GM19455 (cell line): ENCODE measurements at regions not wholly inside any gene's neighbourhood (a gene's known extent, or its start where the extent isn't known, plus 50 kb on each side); places are given as distances from the start of the nearest gene placed in this dataset.
"Not testable (repeated sequence)": the region's sequence is repeated elsewhere in the genome, so short reads cannot be mapped to it uniquely, and the experiment has no call there.

Source experiments
- ATAC-seq: cut with Tn5 transposase; IDR thresholded peaks from one replicate; pipeline ENCODE4 v1.9.1; 2021; ENCODE audit not compliant: unreplicated experiment

GRCh38 chr16:63769211-63769610, 1352.7 kb downstream of the CDH11 start:
- ATAC-seq = no peak

DNA sequence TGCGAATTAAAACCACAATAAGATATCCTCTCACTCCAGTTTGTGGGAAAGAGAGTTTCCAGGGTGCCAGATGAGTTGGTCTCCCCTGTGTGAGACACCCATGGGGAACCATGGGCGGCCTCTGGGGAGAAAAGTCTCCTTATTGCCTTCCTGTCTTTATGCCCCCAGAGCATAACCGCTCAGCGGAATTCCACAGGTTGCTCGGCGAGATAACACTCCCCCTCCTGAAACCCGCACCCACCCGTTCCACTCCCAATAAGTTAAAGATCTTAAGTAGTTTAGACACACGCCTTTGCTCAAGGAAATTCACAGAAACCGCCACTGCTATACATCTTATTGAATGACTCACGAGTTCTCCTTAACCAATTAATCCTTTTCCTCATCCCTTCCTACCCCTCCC, 1361.6 kb downstream of the CDH11 start:
- not testable (repeated sequence) for ATAC-seq

DNA sequence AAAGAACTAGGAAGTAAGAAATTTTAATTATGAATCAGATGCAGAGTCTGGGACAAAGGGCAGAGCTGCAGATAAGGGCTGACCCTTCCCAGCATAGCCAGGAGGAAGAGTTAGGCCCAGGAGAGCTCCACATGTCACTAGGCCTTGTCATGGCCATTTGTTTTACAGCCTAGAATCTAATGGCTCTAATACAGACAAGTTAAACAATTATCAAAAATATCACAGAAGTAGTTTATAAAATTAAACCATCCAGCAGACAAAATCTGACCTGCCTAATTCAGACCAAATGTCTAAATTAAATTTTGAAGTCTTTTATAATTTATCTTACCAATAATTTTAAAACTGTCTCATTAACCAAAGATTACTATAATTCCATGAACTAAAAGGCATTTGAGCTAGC, 1369.5 kb downstream of the CDH11 start:
- no peak for ATAC-seq

DNA sequence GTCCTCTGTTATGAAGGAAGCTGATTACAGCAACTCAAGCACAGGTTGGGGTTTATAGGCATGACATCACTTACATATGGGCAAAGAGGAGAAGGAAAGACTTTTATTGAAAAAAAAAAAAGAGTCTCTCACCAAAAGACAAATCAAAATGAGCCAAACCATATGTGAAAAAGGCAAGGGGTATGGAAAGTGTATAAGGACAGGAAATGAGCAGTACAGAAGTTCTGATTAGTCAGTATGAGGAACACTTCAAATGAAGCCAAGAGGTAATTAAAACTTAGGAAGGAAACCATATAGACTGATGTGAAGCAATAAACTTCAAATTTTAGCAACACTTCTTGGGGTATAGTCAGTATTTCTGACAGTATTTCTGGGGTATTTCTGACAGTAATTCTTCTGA, 1372.6 kb downstream of the CDH11 start:
- no peak for ATAC-seq

DNA sequence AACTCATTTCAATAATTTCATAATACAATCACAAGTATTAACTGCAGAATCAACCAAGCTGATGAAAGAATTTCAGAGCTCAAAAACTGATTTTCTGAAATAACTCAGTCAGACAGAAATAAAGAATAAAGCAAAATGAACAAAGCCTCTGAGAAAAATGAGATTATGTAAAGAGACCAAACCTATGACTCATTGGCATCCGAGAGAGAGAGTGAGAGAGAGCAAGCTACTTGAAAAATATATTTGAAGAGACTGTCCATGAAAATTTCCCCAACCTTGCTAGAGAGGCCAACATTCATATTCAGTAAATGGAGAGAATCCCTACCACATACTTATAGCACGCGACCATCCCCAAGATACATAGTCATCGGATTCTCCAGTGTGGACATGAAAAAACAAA, 1376.4 kb downstream of the CDH11 start:
- no peak for ATAC-seq

GRCh38 chr16:63744077-63744874, 1377.6 kb downstream of the CDH11 start:
- ATAC-seq = no peak

DNA sequence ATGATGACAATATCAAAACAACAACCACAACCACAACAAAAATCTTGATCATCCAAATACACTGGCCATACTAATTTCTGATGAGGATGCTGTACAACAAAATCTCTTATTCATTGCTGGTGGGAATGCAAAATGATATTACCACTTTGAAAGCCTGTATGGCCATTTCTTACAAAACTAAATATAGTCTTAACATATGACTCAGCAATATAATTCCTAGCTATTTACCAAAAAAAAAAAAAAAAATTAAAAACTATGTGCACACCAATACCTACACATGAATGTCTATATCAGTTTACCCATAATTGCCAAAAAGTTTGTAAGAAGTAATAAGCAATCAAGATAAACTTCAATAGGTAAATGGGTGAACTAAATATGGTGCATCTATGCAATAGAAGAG, 1379.7 kb downstream of the CDH11 start:
- ATAC-seq = no peak

DNA sequence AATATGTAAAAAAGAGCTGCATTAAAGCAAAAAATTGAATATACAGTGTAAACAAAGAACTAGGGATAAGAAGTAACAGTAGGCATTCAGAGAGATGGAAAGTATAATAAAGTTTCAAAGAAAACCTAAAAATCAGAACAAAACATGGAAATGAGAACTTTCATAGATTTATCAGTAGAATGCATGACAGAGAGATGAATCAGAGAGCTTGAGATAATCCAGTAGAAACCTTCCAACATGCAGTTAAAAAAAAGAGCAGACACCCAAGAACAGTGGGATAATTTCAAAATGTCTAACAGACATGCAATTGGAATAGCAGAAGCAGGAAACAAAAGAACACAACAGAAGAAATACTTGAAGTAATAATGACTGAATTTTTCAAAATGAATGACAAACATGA, 1384.2 kb downstream of the CDH11 start:
- no peak for ATAC-seq

DNA sequence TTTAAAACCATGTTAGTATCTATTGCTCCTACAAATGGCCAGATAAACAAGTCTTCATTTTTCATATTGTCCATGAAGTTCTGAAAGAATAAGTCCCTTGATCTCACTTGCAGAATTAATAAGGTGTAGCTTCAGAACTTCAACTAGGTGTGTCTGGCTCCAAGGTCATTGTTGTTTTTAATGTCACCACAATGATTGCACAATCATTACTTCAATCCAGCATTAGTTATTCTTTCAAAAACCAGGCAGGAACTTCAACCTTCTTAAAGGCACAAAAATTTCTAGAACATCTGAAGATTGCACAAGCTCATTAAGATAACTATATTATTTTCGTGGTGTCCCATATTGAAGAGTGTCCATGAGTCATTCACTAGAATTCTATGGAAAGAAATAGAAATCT, 1386.4 kb downstream of the CDH11 start:
- no peak for ATAC-seq

GRCh38 chr16:63720848-63721247, 1401.0 kb downstream of the CDH11 start:
- ATAC-seq = no peak

- no peak for ATAC-seq
These were observed 1401.9 kb downstream of the CDH11 start for GRCh38 chr16:63719926-63720325.

- no peak for ATAC-seq
These were observed 1404.1 kb downstream of the CDH11 start for GRCh38 chr16:63717806-63718205.

- no peak for ATAC-seq
These were observed 1407.0 kb downstream of the CDH11 start for GRCh38 chr16:63714876-63715275.

DNA sequence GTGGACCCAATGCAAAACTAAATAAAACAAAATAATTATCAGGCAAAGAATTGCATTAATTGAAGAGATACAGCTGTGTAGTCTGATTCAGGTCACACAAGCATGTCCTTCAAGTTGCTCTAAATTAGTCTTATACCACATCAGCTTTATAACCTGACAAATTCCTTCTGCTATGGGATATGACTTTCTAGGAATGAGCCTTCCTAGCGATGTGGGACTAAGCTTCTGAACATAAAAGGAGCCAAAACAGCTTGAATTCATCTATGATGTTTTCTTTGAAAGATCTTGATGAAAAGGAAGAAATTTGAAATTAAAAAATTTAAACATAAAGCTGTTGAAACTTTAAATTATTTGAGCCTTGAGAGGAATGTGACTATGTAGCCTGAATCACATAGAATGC, 1409.1 kb downstream of the CDH11 start:
- no peak for ATAC-seq

DNA sequence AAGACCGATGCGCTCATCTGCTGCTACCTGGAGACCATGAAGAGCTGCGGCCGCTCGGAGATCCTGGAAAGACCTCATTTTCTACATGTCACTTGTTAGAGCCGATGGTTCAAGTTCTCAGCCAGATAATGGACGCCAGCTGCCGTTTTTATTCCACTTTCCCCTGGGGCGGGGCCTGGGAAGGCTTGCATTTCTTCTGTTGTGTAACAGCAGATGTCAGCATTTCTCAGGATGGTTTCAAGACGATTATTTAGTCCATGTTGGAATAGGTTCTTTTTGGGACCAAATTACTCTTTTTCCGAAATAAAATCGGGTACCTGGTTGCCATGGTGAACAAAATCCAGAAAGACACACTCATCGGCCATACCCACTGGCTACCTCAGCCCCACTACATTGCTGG, 1418.3 kb downstream of the CDH11 start:
- ATAC-seq = no peak

DNA sequence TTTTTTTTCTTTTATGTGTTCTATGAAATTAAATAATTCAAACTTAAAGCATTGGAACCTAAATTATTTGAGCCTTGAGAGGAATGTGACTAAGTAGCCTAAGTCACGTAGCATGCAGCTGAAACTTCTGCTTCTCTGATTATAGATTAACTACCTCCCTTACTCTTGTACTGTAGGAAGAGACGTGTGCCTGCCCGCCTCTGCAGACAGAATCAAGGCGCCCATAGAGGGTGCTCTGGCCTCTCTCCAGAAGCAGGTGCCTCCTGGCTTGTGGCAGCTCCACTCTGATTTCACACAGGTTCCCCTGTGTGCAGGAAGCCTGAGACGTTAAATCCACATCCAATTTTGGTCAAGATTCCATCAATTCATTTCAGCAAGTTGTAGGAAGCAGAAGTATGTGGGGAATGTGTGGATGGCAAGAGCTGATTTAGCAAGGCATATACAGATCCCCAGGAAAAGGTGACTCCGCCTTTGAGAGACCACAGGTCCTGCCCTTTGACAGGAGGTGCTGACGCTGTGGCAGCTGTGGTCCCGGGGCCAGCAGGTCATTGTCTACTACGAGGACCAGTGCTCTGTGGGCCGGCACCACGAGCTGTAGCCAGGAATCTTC, 1418.8 kb downstream of the CDH11 start:
- no peak for ATAC-seq

GRCh38 chr16:63697736-63698135, 1424.1 kb downstream of the CDH11 start:
- no peak for ATAC-seq

DNA sequence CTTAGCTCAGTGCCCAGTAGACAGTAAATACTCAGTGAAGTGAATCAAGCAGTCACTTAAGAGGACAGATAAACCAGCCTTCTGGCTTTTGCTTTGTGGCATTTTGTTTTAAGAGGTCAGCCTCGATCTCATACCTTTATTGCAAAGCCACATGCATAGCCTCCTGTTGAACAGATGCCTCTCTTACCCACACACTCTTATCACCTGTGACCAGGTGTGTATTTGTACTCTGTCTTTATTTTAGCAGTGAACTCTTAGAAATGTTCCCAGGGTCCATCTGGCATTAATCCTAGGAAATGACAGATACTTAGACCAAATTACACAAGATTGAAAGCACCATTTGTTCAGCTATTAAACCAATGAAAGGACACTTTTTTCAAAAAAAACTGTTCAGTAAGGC, 1426.5 kb downstream of the CDH11 start:
- no peak for ATAC-seq

- ATAC-seq = no peak
These were observed 1430.9 kb downstream of the CDH11 start for GRCh38 chr16:63690961-63691360.

GRCh38 chr16:63690267-63690666, 1431.6 kb downstream of the CDH11 start:
- ATAC-seq = no peak

GRCh38 chr16:63689068-63689467, 1432.8 kb downstream of the CDH11 start:
- no peak for ATAC-seq

- no peak for ATAC-seq
These were observed 1437.4 kb downstream of the CDH11 start for GRCh38 chr16:63684149-63685101.
